GM12892 (cell line): ENCODE measurements at regions not wholly inside any gene's neighbourhood (a gene's known extent, or its start where the extent isn't known, plus 50 kb on each side); places are given as distances from the start of the nearest gene placed in this dataset.

Source experiments
- POLR2AphosphoS5 ChIP-seq: IDR thresholded peaks from 2 replicates; pipeline ENCODE4 v1.6.1; 2011; ENCODE audit warnings: low read depth, low read length, control low read depth
- TAF1 ChIP-seq: IDR thresholded peaks from 2 replicates; pipeline ENCODE4 v1.6.1; 2011; ENCODE audit warnings: low read depth, mild to moderate bottlenecking, control low read depth, low read length, borderline replicate concordance

- TF ChIP-seq POLR2AphosphoS5, result no peak
- TF ChIP-seq TAF1, result no peak
Measured at GRCh38 chr1:218611916-218612585, 266.9 kb downstream of the TGFB2 start.
